Progenitor cell of endocrine pancreas (in vitro differentiated cells): ENCODE measurements at regions not wholly inside any gene's neighbourhood (a gene's known extent, or its start where the extent isn't known, plus 50 kb on each side); places are given as distances from the start of the nearest gene placed in this dataset.

Source experiments
- DNase-seq: peaks from one replicate; pipeline ENCODE4 v3.0.0; 2021; ENCODE audit warnings: low spot score; ENCODE audit not compliant: unreplicated experiment
- H3K27ac Mint-ChIP-seq: 2 replicates; pipeline ENCODE4 v1.8.0; 2021; ENCODE audit warnings: mild to moderate bottlenecking, moderate library complexity, mixed read lengths
- H3K27me3 Mint-ChIP-seq: 2 replicates; pipeline ENCODE4 v1.8.0; 2021; ENCODE audit warnings: mixed read lengths
- H3K36me3 Mint-ChIP-seq: 2 replicates; pipeline ENCODE4 v1.8.0; 2022; ENCODE audit warnings: mixed read lengths; ENCODE audit not compliant: insufficient read depth
- H3K4me1 Mint-ChIP-seq: 2 replicates; pipeline ENCODE4 v1.8.0; 2021; ENCODE audit warnings: low read depth, mixed read lengths
- H3K4me3 Mint-ChIP-seq: 2 replicates; pipeline ENCODE4 v1.8.0; 2021; ENCODE audit warnings: low read depth, mild to moderate bottlenecking, moderate library complexity, mixed read lengths
- H3K9me3 Mint-ChIP-seq: 2 replicates; pipeline ENCODE4 v1.8.0; 2021; ENCODE audit warnings: low read depth, mixed read lengths
- CTCF ChIP-seq: fragments of 200-600 bp; sonication (generic); IDR thresholded peaks from one replicate; pipeline ENCODE4 v1.5.0; 2021; ENCODE audit warnings: antibody characterized with exemption, mild to moderate bottlenecking; ENCODE audit not compliant: unreplicated experiment

GRCh38 chr4:57234252-57234775, 124.1 kb upstream of the IGFBP7 start:
- H3K36me3 Mint-ChIP-seq, result no peaks in the 10 kb centered on the region
- H3K4me1 Mint-ChIP-seq, result no peaks in the 10 kb centered on the region
- no peak overlapping the region for H3K4me3 Mint-ChIP-seq
- TF ChIP-seq CTCF, result no peak
- H3K9me3 Mint-ChIP-seq, result no peaks in the 10 kb centered on the region
- no peak for DNase-seq
- H3K27ac Mint-ChIP-seq, result no peak overlapping the region
- H3K27me3 Mint-ChIP-seq, result no peaks in the 10 kb centered on the region

GRCh38 chr4:57233386-57233785, 123.2 kb upstream of the IGFBP7 start:
- Mint-ChIP-seq H3K9me3 (no peaks in the 10 kb centered on the region), H3K27me3 (no peaks in the 10 kb centered on the region), H3K4me3 (no peak overlapping the region), H3K4me1 (no peaks in the 10 kb centered on the region), H3K36me3 (no peaks in the 10 kb centered on the region), H3K27ac (no peak overlapping the region)
- TF ChIP-seq CTCF, result no peak
- no peak for DNase-seq

- Mint-ChIP-seq H3K4me3 (no peak overlapping the region), H3K4me1 (no peaks in the 10 kb centered on the region), H3K9me3 (no peaks in the 10 kb centered on the region), H3K36me3 (no peaks in the 10 kb centered on the region), H3K27ac (no peak overlapping the region), H3K27me3 (no peaks in the 10 kb centered on the region)
- DNase-seq, result no peak
- TF ChIP-seq CTCF, result no peak
These were observed 121.6 kb upstream of the IGFBP7 start for GRCh38 chr4:57231781-57232180.

- Mint-ChIP-seq H3K27me3 (no peaks in the 10 kb centered on the region), H3K9me3 (peaks cover 3% of the 10 kb centered on the region), H3K4me1 (no peaks in the 10 kb centered on the region), H3K36me3 (no peaks in the 10 kb centered on the region), H3K4me3 (no peak overlapping the region), H3K27ac (no peak overlapping the region)
- DNase-seq, result no peak
- TF ChIP-seq CTCF, result no peak
These were observed 110.5 kb upstream of the IGFBP7 start for GRCh38 chr4:57220734-57221133.

- Mint-ChIP-seq H3K4me3 (no peak overlapping the region), H3K9me3 (peaks cover 3% of the 10 kb centered on the region), H3K36me3 (no peaks in the 10 kb centered on the region), H3K27ac (no peak overlapping the region), H3K27me3 (no peaks in the 10 kb centered on the region), H3K4me1 (no peaks in the 10 kb centered on the region)
- DNase-seq, result no peak
- no peak for TF ChIP-seq CTCF
These were observed 110.0 kb upstream of the IGFBP7 start for GRCh38 chr4:57220172-57220571.
